ENCODE measurements at regions not wholly inside any gene's neighbourhood (a gene's known extent, or its start where the extent isn't known, plus 50 kb on each side); places are given as distances from the start of the nearest gene placed in this dataset.

- intact Hi-C loops (cut with micrococcal nuclease) = loop anchor here (5.0 kb wide), 1 partner anchor 161 kb away; no protein-coding TSS in a partner anchor
- Mint-ChIP-seq H3K4me1 (ENCODE audit: low read depth) (peaks cover 34% of the 10 kb centered on the region), H3K36me3 (ENCODE audit: low read depth) (no peaks in the 10 kb centered on the region), H3K27me3 (ENCODE audit: low read depth) (no peaks in the 10 kb centered on the region), H3K27ac (no peak overlapping the region), H3K4me3 (ENCODE audit: low read depth) (no peak overlapping the region), H3K9me3 (no peaks in the 10 kb centered on the region)
- no peak for DNase-seq (ENCODE audit: low spot score)
Observed at GRCh38 chr14:58733451-58734208, 95.9 kb downstream of the DACT1 start.

DNA sequence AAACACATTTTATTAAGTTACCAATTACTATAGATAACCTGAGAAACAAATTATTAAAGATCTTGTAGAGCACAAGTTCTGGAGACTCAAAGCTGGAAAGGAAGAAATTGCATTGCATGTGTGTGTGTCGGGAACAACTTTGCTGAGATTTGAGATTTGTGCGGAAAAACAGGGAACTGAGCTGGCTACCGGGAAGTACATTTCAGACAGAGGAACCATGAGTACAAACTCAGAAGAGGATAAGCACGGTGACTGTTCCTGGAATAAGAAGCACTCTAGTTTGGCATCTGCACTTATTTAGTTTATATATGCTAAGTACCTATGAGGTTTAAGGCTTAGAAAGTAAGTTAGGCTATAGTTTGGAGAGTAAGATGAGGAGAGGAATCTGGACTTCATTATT, 97.8 kb downstream of the DACT1 start:
- intact Hi-C loops (cut with micrococcal nuclease) = loop anchor here (1.0 kb wide), 2 partner anchors 11 to 14 kb away; no protein-coding TSS in a partner anchor
- H3K27me3 Mint-ChIP-seq (ENCODE audit: low read depth) = no peaks in the 10 kb centered on the region
- H3K27ac Mint-ChIP-seq = peak overlapping the region; percentile 10
- no peaks in the 10 kb centered on the region for H3K36me3 Mint-ChIP-seq (ENCODE audit: low read depth)
- no peaks in the 10 kb centered on the region for H3K9me3 Mint-ChIP-seq
- peaks cover 48% of the 10 kb centered on the region for H3K4me1 Mint-ChIP-seq (ENCODE audit: low read depth)
- no peak overlapping the region for H3K4me3 Mint-ChIP-seq (ENCODE audit: low read depth)
- no peak for DNase-seq (ENCODE audit: low spot score)

- Mint-ChIP-seq H3K27ac (peak overlapping the region; percentile 38), H3K4me1 (ENCODE audit: low read depth) (peaks cover 47% of the 10 kb centered on the region), H3K4me3 (ENCODE audit: low read depth) (no peak overlapping the region), H3K27me3 (ENCODE audit: low read depth) (no peaks in the 10 kb centered on the region), H3K36me3 (ENCODE audit: low read depth) (no peaks in the 10 kb centered on the region), H3K9me3 (no peaks in the 10 kb centered on the region)
- intact Hi-C loops (cut with micrococcal nuclease) = no loop called here
- no peak for DNase-seq (ENCODE audit: low spot score)
Observed at GRCh38 chr14:58736606-58737005, 98.8 kb downstream of the DACT1 start.

GRCh38 chr14:58737511-58737910, 99.7 kb downstream of the DACT1 start:
- H3K4me1 Mint-ChIP-seq (ENCODE audit: low read depth) = peaks cover 47% of the 10 kb centered on the region
- H3K4me3 Mint-ChIP-seq (ENCODE audit: low read depth) = no peak overlapping the region
- peaks cover 3% of the 10 kb centered on the region for H3K27me3 Mint-ChIP-seq (ENCODE audit: low read depth)

GRCh38 chr14:58738189-58738836, 100.6 kb downstream of the DACT1 start:
- no peak overlapping the region for H3K4me3 Mint-ChIP-seq (ENCODE audit: low read depth)
- intact Hi-C loops (cut with micrococcal nuclease) = no loop called here
- DNase-seq (ENCODE audit: low spot score) = no peak

More at GRCh38 chr14:58737511-58737910, 99.7 kb downstream of the DACT1 start:
- H3K36me3 Mint-ChIP-seq (ENCODE audit: low read depth) = no peaks in the 10 kb centered on the region
- no peak overlapping the region for H3K27ac Mint-ChIP-seq
- intact Hi-C loops (cut with micrococcal nuclease) = no loop called here
- no peak for DNase-seq (ENCODE audit: low spot score)
- no peaks in the 10 kb centered on the region for H3K9me3 Mint-ChIP-seq

GRCh38 chr14:58738876-58739275, 101.1 kb downstream of the DACT1 start:
- no peak overlapping the region for H3K4me3 Mint-ChIP-seq (ENCODE audit: low read depth)
- no peak overlapping the region for H3K27ac Mint-ChIP-seq
- intact Hi-C loops (cut with micrococcal nuclease) = no loop called here
- H3K36me3 Mint-ChIP-seq (ENCODE audit: low read depth) = no peaks in the 10 kb centered on the region
- no peaks in the 10 kb centered on the region for H3K9me3 Mint-ChIP-seq
- peaks cover 38% of the 10 kb centered on the region for H3K4me1 Mint-ChIP-seq (ENCODE audit: low read depth)
- H3K27me3 Mint-ChIP-seq (ENCODE audit: low read depth) = peaks cover 3% of the 10 kb centered on the region
- DNase-seq (ENCODE audit: low spot score) = no peak

More at GRCh38 chr14:58738189-58738836, 100.6 kb downstream of the DACT1 start:
- no peaks in the 10 kb centered on the region for H3K9me3 Mint-ChIP-seq
- H3K4me1 Mint-ChIP-seq (ENCODE audit: low read depth) = peaks cover 42% of the 10 kb centered on the region
- peaks cover 3% of the 10 kb centered on the region for H3K27me3 Mint-ChIP-seq (ENCODE audit: low read depth)
- no peak overlapping the region for H3K27ac Mint-ChIP-seq
- no peaks in the 10 kb centered on the region for H3K36me3 Mint-ChIP-seq (ENCODE audit: low read depth)

GRCh38 chr14:58739674-58740073, 101.9 kb downstream of the DACT1 start:
- H3K4me1 Mint-ChIP-seq (ENCODE audit: low read depth) = peaks cover 38% of the 10 kb centered on the region
- H3K27me3 Mint-ChIP-seq (ENCODE audit: low read depth) = peaks cover 3% of the 10 kb centered on the region
- no peak overlapping the region for H3K4me3 Mint-ChIP-seq (ENCODE audit: low read depth)
- no peaks in the 10 kb centered on the region for H3K9me3 Mint-ChIP-seq
- intact Hi-C loops (cut with micrococcal nuclease) = no loop called here
- H3K36me3 Mint-ChIP-seq (ENCODE audit: low read depth) = no peaks in the 10 kb centered on the region
- no peak for DNase-seq (ENCODE audit: low spot score)
- no peak overlapping the region for H3K27ac Mint-ChIP-seq

DNA sequence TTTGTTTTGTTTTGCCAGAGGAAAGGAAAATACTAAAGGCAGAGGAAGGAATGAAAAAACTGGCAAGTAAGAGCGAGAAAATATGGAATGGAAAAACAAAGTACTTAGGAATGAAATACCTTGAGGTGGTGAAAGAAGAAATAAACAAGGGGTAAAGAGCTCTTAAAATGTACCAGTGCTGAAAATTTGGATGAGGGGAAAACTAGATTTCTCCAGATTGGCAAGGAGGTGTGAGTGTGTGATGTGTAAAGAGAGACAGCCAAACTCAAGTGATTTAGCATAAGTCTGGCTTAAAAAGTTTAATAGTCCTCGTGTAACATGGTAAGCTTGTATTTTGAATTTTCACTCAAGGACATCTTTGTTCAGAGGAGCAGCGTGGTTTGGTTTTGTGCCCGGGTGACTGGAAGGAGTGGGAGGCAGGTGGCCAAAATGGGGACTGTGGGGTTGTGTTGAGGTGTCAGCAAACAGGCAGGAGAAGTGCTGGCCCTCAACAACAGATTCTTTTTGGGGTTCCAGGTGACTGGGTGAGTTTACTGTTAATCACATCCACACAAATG, 102.7 kb downstream of the DACT1 start:
- intact Hi-C loops (cut with micrococcal nuclease) = no loop called here
- H3K4me3 Mint-ChIP-seq (ENCODE audit: low read depth) = no peak overlapping the region
- no peaks in the 10 kb centered on the region for H3K36me3 Mint-ChIP-seq (ENCODE audit: low read depth)
- H3K27me3 Mint-ChIP-seq (ENCODE audit: low read depth) = peaks cover 3% of the 10 kb centered on the region
- no peak for DNase-seq (ENCODE audit: low spot score)
- no peak overlapping the region for H3K27ac Mint-ChIP-seq
- H3K4me1 Mint-ChIP-seq (ENCODE audit: low read depth) = peaks cover 30% of the 10 kb centered on the region
- H3K9me3 Mint-ChIP-seq = no peaks in the 10 kb centered on the region

DNA sequence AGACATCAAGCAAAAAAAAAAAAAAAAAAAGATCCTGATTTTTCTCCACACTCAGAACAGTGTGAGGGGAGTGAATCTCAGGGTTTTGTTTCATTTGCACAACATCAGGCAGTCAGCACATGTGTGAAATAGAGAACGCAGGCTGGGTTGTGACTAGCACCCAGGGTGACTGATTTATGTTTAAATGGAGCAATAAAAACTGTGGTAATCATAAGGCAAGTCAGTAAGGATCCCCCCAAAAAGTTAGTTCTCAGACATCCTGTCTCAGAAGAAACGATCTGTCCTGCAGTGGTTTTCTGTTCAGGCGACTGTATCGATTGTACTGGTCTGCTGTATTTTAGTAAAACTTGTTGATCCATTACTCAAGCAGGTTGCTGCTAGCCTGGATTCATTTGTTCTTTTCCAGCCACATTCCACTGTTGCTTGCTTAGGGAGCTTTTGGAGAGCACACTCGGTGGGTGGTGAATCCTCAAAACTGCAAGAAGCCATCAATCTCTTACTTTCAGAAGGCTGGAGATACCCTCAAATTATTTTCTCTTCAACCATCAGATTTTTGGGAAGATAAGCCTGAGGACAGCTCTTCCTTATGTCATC, 107.1 kb downstream of the DACT1 start:
- Mint-ChIP-seq H3K36me3 (ENCODE audit: low read depth) (no peaks in the 10 kb centered on the region), H3K9me3 (no peaks in the 10 kb centered on the region), H3K27ac (no peak overlapping the region), H3K4me3 (ENCODE audit: low read depth) (no peak overlapping the region), H3K27me3 (ENCODE audit: low read depth) (peaks cover 3% of the 10 kb centered on the region), H3K4me1 (ENCODE audit: low read depth) (peaks cover 16% of the 10 kb centered on the region)
- intact Hi-C loops (cut with micrococcal nuclease) = loop anchor here (5.0 kb wide), 2 partner anchors 43 to 78 kb away; no protein-coding TSS in a partner anchor
- DNase-seq (ENCODE audit: low spot score) = no peak

DNA sequence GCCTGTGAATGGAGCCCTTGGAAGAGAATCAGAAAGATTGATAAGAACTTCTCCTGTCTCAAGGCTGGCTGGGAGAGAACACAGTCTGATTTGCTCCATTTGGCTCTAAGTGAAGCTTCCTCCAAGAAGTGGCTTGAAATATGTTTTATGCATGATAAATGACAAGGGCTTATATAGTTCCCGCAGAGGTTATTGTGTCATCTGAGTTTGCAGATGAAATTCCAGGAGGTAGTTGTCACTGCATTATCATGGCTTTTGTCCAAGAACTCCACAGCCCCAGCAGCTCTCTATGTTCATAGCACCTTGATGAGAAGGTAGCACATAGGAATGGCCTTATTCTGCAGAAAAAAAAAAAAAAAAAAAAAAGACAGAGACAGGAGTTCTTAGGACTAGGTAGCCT, 108.5 kb downstream of the DACT1 start:
- Mint-ChIP-seq H3K27ac (no peak overlapping the region), H3K4me1 (ENCODE audit: low read depth) (peaks cover 15% of the 10 kb centered on the region), H3K4me3 (ENCODE audit: low read depth) (no peak overlapping the region), H3K9me3 (no peaks in the 10 kb centered on the region), H3K27me3 (ENCODE audit: low read depth) (peaks cover 3% of the 10 kb centered on the region), H3K36me3 (ENCODE audit: low read depth) (no peaks in the 10 kb centered on the region)
- no peak for DNase-seq (ENCODE audit: low spot score)
- intact Hi-C loops (cut with micrococcal nuclease) = loop anchor here (5.0 kb wide), 2 partner anchors 44 to 79 kb away; no protein-coding TSS in a partner anchor

- Mint-ChIP-seq H3K36me3 (ENCODE audit: low read depth) (no peaks in the 10 kb centered on the region), H3K27ac (no peak overlapping the region), H3K27me3 (ENCODE audit: low read depth) (peaks cover 3% of the 10 kb centered on the region), H3K4me1 (ENCODE audit: low read depth) (peaks cover 15% of the 10 kb centered on the region), H3K4me3 (ENCODE audit: low read depth) (no peak overlapping the region), H3K9me3 (no peaks in the 10 kb centered on the region)
- no peak for DNase-seq (ENCODE audit: low spot score)
- intact Hi-C loops (cut with micrococcal nuclease) = loop anchor here (5.0 kb wide), 2 partner anchors 44 to 79 kb away; no protein-coding TSS in a partner anchor
Observed at GRCh38 chr14:58746701-58747100, 108.9 kb downstream of the DACT1 start.

GRCh38 chr14:58747181-58747580, 109.4 kb downstream of the DACT1 start:
- H3K4me1 Mint-ChIP-seq (ENCODE audit: low read depth) = peaks cover 15% of the 10 kb centered on the region
- DNase-seq (ENCODE audit: low spot score) = no peak
- no peak overlapping the region for H3K4me3 Mint-ChIP-seq (ENCODE audit: low read depth)
- H3K27me3 Mint-ChIP-seq (ENCODE audit: low read depth) = peaks cover under 1% of the 10 kb centered on the region
- no peaks in the 10 kb centered on the region for H3K9me3 Mint-ChIP-seq
- no peaks in the 10 kb centered on the region for H3K36me3 Mint-ChIP-seq (ENCODE audit: low read depth)
- H3K27ac Mint-ChIP-seq = no peak overlapping the region
- intact Hi-C loops (cut with micrococcal nuclease) = loop anchor here (5.0 kb wide), 2 partner anchors 45 to 80 kb away; no protein-coding TSS in a partner anchor
